SK-N-SH (cell line): ENCODE measurements at regions not wholly inside any gene's neighbourhood (a gene's known extent, or its start where the extent isn't known, plus 50 kb on each side); places are given as distances from the start of the nearest gene placed in this dataset.

Experiments used
- EP300 ChIP-seq, 2 experiments: IDR thresholded peaks; 2 replicates each; pipeline versions ENCODE4 v1.4.0 to v1.6.1; 2012; ENCODE audit warnings: borderline replicate concordance in 1 of 2, low read depth in 1 of 2, low read length in 1 of 2
- FOXJ3 ChIP-seq: sonication (generic); formaldehyde crosslinking; IDR thresholded peaks from 2 replicates; pipeline ENCODE4 v1.5.1; 2020; ENCODE audit warnings: mild to moderate bottlenecking, missing genetic modification reagents
- TCF12 ChIP-seq: IDR thresholded peaks from 2 replicates; pipeline ENCODE4 v1.4.0; 2012
- TF ChIP-seq, protein P1 (sequence below): fragments of 200-600 bp; sonication (generic); IDR thresholded peaks from 2 replicates; pipeline ENCODE4 v1.6.1; 2017; ENCODE audit warnings: antibody characterized with exemption, mild to moderate bottlenecking, moderate library complexity
- TF ChIP-seq, protein P2 (sequence below): IDR thresholded peaks from 2 replicates; pipeline ENCODE4 v1.4.0; 2012; ENCODE audit warnings: low read depth

DNA sequence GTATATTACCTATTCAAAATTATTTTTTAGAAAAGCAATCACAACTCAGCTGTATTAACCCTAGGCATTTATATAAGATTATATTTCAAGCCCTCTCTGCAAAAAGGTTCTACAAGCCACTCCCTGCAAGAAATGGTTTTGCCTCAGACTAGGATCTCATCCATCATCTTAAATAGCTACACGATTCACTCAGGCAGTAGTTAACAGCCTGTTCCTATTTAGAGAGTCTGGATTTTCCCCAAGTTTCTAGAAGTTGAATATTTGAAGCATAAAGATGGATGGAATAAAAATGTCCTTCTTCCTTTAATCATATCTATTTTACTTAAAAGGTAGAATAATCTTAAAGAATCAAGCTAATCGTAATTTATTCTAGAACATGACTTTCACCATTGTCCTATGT is 167.1 kb upstream of the STK17B start:
- TF ChIP-seq, protein P1, sequence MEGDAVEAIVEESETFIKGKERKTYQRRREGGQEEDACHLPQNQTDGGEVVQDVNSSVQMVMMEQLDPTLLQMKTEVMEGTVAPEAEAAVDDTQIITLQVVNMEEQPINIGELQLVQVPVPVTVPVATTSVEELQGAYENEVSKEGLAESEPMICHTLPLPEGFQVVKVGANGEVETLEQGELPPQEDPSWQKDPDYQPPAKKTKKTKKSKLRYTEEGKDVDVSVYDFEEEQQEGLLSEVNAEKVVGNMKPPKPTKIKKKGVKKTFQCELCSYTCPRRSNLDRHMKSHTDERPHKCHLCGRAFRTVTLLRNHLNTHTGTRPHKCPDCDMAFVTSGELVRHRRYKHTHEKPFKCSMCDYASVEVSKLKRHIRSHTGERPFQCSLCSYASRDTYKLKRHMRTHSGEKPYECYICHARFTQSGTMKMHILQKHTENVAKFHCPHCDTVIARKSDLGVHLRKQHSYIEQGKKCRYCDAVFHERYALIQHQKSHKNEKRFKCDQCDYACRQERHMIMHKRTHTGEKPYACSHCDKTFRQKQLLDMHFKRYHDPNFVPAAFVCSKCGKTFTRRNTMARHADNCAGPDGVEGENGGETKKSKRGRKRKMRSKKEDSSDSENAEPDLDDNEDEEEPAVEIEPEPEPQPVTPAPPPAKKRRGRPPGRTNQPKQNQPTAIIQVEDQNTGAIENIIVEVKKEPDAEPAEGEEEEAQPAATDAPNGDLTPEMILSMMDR, result no peak
- TF ChIP-seq TCF12 (no peak), EP300 (IDR thresholded peaks at IDR 0.05; ENCODE audit: borderline replicate concordance in 1 of 2, low read depth in 1 of 2, low read length in 1 of 2) (no peak), FOXJ3 (CRISPR knock-in tag) (no peak)
- TF ChIP-seq, protein P2, sequence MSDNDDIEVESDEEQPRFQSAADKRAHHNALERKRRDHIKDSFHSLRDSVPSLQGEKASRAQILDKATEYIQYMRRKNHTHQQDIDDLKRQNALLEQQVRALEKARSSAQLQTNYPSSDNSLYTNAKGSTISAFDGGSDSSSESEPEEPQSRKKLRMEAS, result no peak
